ENCODE measurements at regions not wholly inside any gene's neighbourhood (a gene's known extent, or its start where the extent isn't known, plus 50 kb on each side); places are given as distances from the start of the nearest gene placed in this dataset.

DNA sequence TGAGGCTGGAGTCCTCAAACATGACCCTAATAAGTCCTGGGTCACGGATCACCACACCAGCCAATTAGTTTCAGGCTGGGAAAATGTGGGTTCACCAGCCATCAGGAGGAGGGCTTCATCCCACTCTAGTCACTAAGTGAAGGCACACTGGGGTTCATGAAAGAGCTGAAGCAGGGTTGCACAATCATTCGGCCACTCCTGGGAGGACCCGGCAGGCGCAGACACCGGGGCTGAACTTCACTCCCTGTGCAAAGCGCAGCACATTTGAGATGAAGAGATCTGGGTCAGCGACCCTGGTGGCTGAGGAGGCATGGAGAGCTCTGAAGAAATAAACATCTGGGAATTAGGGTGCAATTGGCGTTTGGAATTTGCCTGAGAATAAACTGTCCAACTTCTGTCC, 684.4 kb upstream of the SALL3 start:
- H3K27me3 ChIP-seq (ENCODE audit: insufficient read depth, low read length, poor library complexity): no peaks in the 10 kb centered on the region
- no peak overlapping the region for H3K27ac ChIP-seq (ENCODE audit: low read length)
- no peak overlapping the region for H3K4me2 ChIP-seq (ENCODE audit: insufficient read depth, low read length)
- DNase-seq (no peak), ATAC-seq (ENCODE audit: insufficient read depth, low read depth) (no peak)
- no peaks in the 10 kb centered on the region for H4K20me1 ChIP-seq (ENCODE audit: insufficient read depth, low read length)
- no peak for TF ChIP-seq EZH2 (IDR thresholded peaks at IDR 0.05; ENCODE audit: borderline replicate concordance, low read depth, low read length, severe bottlenecking)
- TF ChIP-seq, protein P1, sequence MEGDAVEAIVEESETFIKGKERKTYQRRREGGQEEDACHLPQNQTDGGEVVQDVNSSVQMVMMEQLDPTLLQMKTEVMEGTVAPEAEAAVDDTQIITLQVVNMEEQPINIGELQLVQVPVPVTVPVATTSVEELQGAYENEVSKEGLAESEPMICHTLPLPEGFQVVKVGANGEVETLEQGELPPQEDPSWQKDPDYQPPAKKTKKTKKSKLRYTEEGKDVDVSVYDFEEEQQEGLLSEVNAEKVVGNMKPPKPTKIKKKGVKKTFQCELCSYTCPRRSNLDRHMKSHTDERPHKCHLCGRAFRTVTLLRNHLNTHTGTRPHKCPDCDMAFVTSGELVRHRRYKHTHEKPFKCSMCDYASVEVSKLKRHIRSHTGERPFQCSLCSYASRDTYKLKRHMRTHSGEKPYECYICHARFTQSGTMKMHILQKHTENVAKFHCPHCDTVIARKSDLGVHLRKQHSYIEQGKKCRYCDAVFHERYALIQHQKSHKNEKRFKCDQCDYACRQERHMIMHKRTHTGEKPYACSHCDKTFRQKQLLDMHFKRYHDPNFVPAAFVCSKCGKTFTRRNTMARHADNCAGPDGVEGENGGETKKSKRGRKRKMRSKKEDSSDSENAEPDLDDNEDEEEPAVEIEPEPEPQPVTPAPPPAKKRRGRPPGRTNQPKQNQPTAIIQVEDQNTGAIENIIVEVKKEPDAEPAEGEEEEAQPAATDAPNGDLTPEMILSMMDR (IDR thresholded peaks at IDR 0.05; ENCODE audit: borderline replicate concordance, extremely low read depth, low read length, poor library complexity, severe bottlenecking): no peak
- no peaks in the 10 kb centered on the region for H3K4me1 ChIP-seq (ENCODE audit: insufficient read depth, low read length)
- no peak overlapping the region for H3K9ac ChIP-seq (ENCODE audit: low read depth, low read length)
- no peak overlapping the region for H2AFZ ChIP-seq (ENCODE audit: low read depth, low read length)
- no peaks in the 10 kb centered on the region for H3K36me3 ChIP-seq (ENCODE audit: insufficient read depth, low read length)
- H3K4me3 ChIP-seq (ENCODE audit: low read depth in 1 of 2, low read length in 2 of 2): no peak overlapping the region
- H3K9me3 ChIP-seq (ENCODE audit: insufficient read depth, low read length, severe bottlenecking): no peaks in the 10 kb centered on the region
- H3K79me2 ChIP-seq (ENCODE audit: insufficient read depth, low read length): no peaks in the 10 kb centered on the region

DNA sequence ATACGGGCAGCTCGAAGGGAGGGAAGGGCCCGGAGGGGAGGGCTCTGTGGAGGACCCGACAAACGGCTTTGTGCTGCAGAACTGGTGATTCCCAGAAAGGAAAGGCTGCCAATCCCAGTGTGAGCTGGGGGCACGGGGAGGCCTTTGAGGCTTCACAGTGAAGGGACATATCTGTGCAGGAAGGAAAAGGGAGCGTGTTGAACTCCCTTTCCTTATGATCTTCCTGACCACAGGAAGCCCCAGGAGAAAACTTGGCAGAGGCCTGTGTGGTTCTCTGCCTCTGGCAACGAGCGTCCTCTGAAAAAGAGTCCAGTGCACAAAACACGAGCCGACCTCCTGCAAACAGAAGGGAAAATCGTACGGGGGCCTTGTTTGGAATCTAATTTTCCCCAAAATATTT, 683.5 kb upstream of the SALL3 start:
- Histone ChIP-seq H3K9ac (ENCODE audit: low read depth, low read length) (no peak overlapping the region), H3K79me2 (ENCODE audit: insufficient read depth, low read length) (no peaks in the 10 kb centered on the region), H2AFZ (ENCODE audit: low read depth, low read length) (no peak overlapping the region), H3K9me3 (ENCODE audit: insufficient read depth, low read length, severe bottlenecking) (no peaks in the 10 kb centered on the region), H3K27ac (ENCODE audit: low read length) (no peak overlapping the region), H3K4me1 (ENCODE audit: insufficient read depth, low read length) (no peaks in the 10 kb centered on the region), H3K36me3 (ENCODE audit: insufficient read depth, low read length) (no peaks in the 10 kb centered on the region), H4K20me1 (ENCODE audit: insufficient read depth, low read length) (no peaks in the 10 kb centered on the region), H3K4me3 (ENCODE audit: low read depth in 1 of 2, low read length in 2 of 2) (no peak overlapping the region), H3K27me3 (ENCODE audit: insufficient read depth, low read length, poor library complexity) (peaks cover 2% of the 10 kb centered on the region), H3K4me2 (ENCODE audit: insufficient read depth, low read length) (no peak overlapping the region)
- TF ChIP-seq, protein P1 (IDR thresholded peaks at IDR 0.05; ENCODE audit: borderline replicate concordance, extremely low read depth, low read length, poor library complexity, severe bottlenecking): no peak
- DNase-seq: no peak
- no peak for ATAC-seq (ENCODE audit: insufficient read depth, low read depth)

DNA sequence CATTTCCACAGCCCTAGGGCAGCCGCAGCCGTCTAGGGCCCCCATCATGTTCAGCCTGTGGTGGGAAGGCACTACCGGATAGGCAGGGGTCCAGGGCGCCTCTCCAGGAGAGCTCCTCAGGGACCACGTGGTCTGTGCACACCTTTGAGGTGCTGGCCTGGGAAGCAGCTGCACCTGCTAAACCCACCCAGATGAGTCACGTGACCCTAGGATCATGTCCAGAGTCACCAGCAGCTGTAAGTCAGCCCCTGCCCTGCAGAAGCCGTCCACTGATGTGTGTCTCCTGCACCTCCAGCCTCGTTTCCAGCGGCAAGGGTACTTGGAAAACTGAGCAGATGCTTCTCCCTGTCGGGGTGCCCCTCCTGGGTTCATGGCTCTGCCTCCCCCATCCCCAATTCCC, 682.6 kb upstream of the SALL3 start:
- peaks cover 5% of the 10 kb centered on the region for H3K27me3 ChIP-seq (ENCODE audit: insufficient read depth, low read length, poor library complexity)
- H3K9me3 ChIP-seq (ENCODE audit: insufficient read depth, low read length, severe bottlenecking): no peaks in the 10 kb centered on the region
- ATAC-seq (ENCODE audit: insufficient read depth, low read depth) (no peak), DNase-seq (no peak)
- H3K27ac ChIP-seq (ENCODE audit: low read length): no peak overlapping the region
- H4K20me1 ChIP-seq (ENCODE audit: insufficient read depth, low read length): no peaks in the 10 kb centered on the region
- no peak overlapping the region for H3K4me2 ChIP-seq (ENCODE audit: insufficient read depth, low read length)
- no peak overlapping the region for H2AFZ ChIP-seq (ENCODE audit: low read depth, low read length)
- no peaks in the 10 kb centered on the region for H3K79me2 ChIP-seq (ENCODE audit: insufficient read depth, low read length)
- H3K9ac ChIP-seq (ENCODE audit: low read depth, low read length): no peak overlapping the region
- no peaks in the 10 kb centered on the region for H3K36me3 ChIP-seq (ENCODE audit: insufficient read depth, low read length)
- no peaks in the 10 kb centered on the region for H3K4me1 ChIP-seq (ENCODE audit: insufficient read depth, low read length)
- TF ChIP-seq EZH2 (IDR thresholded peaks at IDR 0.05; ENCODE audit: borderline replicate concordance, low read depth, low read length, severe bottlenecking): no peak
- TF ChIP-seq, protein P1 (IDR thresholded peaks at IDR 0.05; ENCODE audit: borderline replicate concordance, extremely low read depth, low read length, poor library complexity, severe bottlenecking): no peak
- H3K4me3 ChIP-seq (ENCODE audit: low read depth in 1 of 2, low read length in 2 of 2): no peak overlapping the region

Data from DND-41 (cell line).